ENCODE measurements at regions not wholly inside any gene's neighbourhood (a gene's known extent, or its start where the extent isn't known, plus 50 kb on each side); places are given as distances from the start of the nearest gene placed in this dataset.
"Not testable (repeated sequence)": the region's sequence is repeated elsewhere in the genome, so short reads cannot be mapped to it uniquely, and the experiment has no call there.

DNA sequence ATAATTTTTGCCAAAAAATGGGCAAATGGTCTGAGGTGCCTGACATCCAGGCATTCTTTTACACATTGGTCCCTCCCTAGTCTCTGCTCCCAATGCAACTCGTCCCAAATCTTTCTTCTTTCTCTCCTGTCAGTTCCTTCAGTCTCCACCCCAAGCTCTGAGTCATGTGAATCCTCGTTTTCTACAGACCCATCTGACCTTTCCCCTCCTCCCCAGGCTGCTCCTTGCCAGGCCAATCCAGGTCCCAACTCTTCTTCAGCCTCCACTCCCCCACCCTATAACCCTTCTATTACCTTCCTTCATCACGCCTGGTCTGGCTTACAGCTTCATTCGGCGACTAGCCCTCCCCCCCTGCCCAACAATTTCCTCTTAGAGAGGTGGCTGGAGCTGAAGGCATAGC, 55.3 kb downstream of the BBS10 start:
- not testable (repeated sequence) for TF ChIP-seq EZH2 (IDR thresholded peaks at IDR 0.05); POLR2AphosphoS5 (IDR thresholded peaks at IDR 0.05; ENCODE audit: borderline replicate concordance, low read depth, low read length)
